Dedifferentiated amniotic fluid mesenchymal stem cell (primary cell): ENCODE measurements at regions not wholly inside any gene's neighbourhood (a gene's known extent, or its start where the extent isn't known, plus 50 kb on each side); places are given as distances from the start of the nearest gene placed in this dataset.
"Not testable (repeated sequence)": the region's sequence is repeated elsewhere in the genome, so short reads cannot be mapped to it uniquely, and the experiment has no call there.

Source experiments
- DNase-seq: peaks from one replicate; pipeline ENCODE4 v3.0.0-alpha.2; 2016; ENCODE audit errors: extremely low spot score

DNA sequence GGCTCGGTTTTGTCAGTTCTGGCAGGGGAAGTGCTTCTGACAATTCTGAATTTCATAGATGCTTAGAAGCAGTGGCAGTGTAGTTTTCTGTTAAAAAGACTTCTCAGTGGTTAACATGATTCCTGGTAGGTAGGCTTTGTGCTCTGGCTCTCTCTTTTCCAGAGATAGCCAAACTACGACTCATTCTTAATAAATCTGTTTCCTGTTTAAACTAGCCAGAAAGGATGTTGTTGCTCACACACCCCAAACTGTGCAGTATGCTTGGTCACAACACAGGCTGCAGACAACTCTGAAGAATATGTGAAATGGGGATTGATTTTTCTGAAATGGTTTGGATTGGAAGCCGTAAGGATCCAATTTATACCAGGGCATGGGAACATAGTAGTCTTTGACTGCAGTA is 711.5 kb downstream of the PCDH17 start:
- no peak for DNase-seq

DNA sequence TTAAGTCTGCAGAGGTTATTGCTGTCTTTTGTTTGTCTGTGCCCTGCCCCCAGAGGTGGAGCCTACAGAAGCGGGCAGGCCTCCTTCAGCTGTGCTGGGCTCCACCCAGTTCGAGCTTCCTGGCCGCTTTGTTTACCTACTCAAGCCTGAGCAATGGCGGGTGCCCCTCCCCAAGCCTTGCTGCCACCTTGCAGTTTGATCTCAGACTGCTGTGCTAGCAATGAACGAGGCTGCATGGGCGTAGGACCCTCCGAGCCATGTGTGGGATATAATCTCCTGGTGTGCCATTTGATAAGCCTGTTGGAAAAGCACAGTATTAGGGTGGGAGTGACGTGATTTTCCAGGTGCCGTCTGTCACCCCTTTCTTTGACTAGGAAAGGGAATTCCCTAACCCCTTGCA is 720.6 kb downstream of the PCDH17 start:
- DNase-seq, result not testable (repeated sequence)

DNA sequence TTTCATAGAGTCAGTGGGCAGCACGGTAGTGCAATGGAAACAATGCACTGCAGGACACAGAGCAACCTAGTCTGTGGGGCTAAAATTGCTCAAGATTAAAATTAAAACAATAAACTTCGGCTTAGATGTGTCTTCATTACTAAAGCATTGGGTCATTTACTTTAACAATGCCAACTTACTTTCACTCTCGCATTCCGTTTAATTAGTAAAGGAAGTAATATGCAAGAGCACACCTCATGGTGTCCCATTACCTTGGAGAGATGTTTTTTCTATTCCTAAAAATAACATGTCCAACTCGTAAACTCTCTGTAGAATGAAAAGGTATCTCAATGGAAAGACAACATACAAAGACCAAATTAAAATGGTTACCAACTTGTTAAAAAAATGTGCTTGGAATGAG is 738.4 kb downstream of the PCDH17 start:
- DNase-seq, result no peak

DNA sequence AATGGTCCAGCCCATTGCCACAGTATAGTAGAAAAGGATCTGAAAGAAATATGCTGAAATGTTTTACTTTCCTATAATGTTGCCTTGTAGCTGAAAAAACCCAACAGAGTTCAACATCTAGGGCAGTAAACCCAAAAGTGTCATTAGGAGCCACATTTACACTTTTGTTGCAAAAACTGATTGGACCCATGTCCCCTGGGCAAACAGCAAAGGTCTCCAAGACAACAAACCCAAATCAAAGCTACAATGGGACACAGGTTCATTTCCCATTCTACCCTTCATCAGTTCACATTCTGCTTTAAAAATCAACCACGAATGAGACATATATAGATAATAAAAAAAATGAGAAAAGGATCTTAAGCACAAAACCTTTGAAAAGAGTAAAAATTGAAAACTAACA is 744.8 kb downstream of the PCDH17 start:
- no peak for DNase-seq

DNA sequence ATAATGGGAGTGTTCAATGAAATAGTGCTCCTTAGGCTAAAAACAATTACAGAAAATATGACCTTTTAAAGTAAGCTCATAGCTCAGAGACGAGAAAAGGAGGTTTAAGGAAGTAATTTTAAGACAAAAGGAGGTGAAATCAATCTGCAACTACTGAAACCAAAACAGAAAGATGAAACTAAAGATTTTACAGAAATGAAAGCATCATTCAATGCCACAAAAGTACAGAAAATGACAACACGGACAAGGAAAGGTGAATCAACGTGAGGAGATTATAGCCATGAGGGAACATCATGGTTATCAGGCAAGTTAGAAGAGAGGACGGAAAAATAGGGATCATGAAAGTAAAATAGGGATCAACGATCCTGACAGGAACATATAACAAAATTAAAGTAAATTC is 745.2 kb downstream of the PCDH17 start:
- DNase-seq, result no peak

DNA sequence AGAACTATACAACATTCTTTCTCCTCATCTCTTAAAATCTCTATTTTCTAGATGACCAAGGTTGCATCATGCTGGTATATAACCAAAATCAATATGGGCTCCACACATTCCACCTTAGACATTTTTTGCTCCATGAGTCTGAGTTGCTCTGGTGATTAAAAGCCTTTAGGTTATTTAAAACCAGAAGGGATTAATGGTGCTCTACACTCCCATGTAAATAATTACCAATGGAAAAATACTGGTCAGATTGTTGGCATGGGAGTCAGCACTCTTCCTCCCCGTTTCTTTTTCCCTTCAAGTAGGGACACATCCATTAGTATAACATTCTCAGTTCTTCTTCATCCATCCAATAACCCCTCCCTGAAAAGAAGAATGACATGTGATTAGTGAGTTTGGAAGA is 747.7 kb downstream of the PCDH17 start:
- DNase-seq, result no peak

DNA sequence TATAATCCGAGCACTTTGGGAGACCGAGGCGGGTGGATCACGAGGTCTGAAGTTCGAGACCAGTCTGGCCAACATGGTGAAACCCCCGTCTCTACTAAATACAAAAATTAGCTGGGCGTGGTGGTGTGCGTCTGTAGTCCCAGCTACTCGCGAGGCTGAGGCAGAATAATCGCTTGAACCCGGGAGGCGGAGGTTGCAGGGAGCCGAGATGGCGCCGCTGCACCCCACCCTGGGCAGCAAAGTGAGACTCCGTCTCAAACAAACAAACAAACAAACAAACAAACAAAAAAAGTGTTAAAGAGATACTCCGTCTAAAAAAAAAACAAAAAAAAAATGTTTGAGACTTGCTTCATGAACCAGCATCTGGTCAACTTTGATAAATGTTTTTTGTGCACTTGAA is 753.8 kb downstream of the PCDH17 start:
- DNase-seq, result not testable (repeated sequence)

DNA sequence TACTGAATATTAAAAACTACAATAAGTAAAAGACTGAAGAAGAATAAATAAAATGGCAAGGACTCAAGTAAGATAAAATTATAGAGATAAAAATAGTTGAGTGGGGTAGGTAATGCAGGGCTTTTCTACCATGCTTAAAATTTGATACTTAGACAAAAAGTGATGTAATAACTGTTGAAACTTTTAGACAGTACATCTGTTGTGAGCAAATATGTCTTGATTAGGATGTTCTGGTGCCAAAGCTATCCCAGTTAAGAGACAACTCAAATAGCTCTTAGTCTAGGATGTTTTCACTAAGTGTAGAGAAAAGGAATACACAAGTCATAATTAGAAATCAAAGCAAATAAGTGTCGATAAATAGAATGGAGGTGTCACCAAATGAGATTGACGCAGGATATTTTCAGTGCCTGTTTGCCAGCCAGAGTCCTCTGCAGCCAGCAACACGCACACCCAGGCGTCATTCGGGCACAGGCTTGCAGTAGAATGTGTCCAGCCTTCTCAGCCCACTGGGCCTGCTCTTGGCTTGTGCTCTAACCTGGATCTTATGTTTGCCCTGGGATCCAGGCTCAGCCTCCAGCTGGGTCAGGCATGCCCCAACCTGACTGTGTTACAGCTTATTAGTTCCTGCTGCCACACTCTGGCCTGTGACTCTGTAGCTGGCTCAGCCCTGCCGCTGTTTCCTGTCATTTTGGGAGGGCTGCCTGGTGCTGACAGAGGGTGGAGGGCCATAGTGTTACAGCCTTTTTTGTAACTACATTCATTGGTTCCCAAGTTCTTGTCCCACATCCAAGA is 766.2 kb downstream of the PCDH17 start:
- no peak for DNase-seq

DNA sequence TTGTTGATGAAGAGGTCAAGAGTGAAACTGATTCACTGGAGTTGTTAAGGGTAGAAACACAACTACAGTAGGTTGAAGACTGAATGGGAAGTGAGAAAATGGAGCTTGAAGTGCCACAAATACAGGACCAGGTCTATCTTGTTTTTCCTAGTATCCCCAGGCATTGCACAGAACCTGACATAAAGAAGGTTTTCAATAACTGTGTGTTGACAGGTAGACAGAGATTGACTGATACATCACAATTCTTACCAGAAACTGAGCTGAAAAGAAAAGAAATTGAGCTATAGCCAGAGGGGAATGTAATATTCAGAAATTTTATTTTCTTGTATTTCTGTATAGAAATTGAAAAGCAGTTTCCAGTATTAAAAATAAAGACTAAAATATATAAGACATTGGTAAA is 767.7 kb downstream of the PCDH17 start:
- DNase-seq, result no peak

DNA sequence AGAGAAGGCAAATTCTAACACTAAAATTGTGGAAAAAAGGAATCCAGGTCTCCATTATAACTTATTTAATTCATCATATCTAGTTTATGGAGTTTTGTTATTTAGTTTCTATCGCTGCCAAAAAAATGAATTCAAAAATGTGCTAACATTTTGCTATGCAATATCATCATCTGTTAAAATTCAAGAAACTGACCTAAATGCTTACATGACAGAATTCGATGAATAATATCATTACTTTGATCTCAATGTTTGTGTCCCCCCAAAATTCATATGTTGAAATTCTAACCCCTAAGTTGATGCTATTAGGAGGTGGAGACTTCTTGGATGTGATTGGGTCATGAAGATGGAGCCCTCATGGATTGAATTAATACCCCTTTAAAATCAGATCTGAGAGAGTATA is 775.0 kb downstream of the PCDH17 start:
- DNase-seq, result no peak

DNA sequence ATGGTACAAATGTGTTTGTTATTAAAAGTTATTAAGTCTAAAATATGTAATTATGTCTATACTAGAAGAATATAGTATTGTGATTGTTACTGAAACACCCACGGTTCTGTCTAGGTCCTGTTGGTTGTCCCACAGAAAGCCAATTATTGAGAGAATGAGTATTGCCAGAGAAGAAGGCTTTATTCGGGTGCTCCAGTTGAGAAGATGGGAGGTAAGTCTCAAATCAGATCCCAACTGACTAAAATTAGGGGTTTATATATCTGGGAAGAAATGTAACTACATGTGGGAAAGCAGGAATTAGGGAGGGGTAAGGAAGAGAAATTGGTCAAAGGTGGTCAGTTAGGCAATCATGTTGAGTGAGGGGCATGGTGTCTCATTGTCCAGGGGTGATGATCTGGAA is 798.4 kb downstream of the PCDH17 start:
- DNase-seq, result no peak

DNA sequence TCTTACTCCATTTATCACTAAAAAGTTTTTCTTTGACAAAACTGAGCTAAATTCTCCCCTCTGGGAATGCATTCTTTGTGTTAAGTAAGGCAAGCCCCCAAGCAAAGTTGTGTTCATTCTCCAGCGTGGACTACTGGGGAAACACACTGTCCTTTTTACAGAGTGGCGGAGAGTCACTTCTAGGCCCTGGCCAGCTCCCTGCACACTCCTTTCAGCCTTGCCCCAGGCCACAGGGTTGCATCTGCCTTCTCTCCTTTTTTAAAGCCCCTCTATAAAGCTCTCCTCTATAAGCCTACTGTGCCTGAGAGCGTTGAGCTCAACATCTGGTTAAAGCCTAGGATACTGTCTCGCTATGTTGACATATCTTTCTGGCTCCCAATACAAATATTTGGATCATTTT is 803.4 kb downstream of the PCDH17 start:
- DNase-seq, result no peak

DNA sequence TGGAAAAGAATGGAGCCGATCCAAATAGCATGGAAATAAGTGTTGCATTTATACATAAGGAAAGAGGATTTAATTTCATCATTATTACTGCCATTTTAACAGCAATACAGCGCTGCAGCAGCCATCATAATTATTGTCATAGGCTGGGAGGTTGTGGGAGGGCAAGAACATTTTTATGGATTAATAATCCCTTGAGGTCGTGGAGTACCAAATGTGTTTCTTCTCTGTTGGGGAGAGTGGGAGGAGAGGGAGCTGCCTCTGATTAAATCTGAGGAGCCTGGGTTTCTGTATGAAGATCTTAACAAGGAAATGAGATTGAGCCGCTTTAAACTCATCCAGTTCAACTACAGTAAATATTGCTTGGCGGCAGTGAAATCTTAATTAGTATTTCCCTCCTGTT is 805.9 kb downstream of the PCDH17 start:
- DNase-seq, result no peak

DNA sequence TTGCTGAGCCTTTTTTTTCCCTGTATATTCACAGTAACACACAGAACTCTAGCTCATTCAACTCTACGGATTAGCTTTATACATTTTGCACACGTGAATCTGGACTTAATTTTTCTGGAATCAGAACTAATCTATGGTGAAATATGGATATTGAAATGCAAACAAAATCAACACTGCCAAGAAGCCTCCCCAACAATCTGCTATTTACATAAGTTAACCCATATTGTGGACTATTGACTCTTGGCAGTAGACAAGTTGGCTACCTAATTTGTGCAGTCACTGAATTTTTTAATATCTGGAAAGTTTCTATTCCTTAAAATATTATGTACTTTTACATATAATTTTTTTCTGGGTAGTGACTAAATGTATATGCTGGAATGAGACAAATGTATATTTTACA is 815.4 kb downstream of the PCDH17 start:
- DNase-seq, result no peak

DNA sequence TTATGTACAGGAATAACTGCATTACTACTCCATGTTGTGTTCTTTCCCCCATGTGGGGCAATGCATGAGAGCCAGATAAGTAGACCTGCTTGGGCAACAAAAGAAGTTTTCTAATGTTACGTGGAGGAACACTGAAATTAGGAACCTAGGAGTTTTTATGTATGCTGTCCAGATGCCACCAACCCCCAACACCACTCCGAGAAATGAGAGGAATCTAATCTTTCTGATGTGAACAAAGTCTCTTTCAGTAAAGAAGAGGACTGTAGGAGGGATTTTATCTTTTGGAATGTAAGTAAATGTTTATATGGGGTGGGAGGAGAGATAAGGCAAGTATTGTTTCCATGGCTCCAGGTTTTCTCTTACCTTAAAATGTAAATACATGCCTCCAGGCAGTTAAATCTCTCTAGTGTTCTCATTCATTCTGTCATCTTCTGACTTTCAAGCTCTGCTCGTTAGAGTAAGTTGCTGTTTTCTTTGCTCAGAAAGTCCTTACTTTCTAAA is 820.6 kb downstream of the PCDH17 start:
- DNase-seq, result no peak

DNA sequence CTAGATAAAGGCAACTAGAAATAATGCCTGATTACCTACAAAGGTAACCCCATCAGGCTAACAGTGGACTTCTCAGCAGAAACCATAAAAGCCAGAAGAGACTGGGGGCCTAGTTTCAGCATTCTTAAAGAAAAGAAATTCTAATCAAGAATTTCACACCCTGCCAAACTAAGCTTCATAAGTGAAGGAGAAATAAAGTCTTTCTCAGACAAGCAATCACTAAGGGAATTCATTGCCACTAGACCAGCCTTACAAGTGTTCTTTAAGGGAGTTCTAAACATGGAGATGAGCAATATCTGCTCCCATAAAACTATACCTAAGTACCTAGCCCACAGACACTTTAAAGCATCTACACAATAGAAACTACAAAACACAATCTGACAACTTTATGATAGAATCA is 823.5 kb downstream of the PCDH17 start:
- DNase-seq, result no peak

DNA sequence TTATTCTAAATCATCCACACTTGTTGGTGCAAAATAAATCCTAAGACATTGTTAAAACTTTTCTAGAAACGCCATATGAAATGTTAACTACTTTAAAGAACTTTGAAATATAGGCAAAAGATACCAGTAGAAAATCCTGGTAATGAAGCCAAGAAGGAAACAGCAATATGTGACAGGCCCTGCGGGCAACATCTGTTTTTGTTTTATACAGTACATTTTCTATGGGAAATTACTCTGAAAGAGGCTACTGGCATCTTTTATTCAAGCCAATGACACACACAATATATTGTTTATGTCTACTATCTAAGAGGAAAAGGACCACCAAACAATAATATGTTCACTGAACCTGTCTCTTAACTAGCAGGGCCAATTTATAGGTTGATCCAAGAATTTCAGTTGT is 829.7 kb downstream of the PCDH17 start:
- DNase-seq, result no peak

DNA sequence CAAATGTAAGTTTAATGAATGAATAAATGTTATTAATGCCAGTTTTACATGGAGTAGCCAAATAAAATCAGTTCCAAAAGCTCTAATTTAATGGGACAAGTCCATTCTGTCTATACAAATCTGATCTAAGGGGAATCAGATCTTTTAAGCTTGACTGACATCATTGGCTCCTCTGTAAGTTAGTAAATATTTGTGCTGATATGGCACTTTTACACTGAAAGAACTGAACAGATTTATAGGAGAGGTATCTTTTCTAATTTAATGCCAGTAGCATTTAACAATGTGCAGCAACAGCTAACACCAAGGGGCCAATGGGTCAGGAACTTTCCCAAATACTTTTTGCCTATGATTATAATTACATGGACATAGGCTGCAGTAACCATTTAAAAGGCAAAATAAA is 832.3 kb downstream of the PCDH17 start:
- DNase-seq, result no peak

DNA sequence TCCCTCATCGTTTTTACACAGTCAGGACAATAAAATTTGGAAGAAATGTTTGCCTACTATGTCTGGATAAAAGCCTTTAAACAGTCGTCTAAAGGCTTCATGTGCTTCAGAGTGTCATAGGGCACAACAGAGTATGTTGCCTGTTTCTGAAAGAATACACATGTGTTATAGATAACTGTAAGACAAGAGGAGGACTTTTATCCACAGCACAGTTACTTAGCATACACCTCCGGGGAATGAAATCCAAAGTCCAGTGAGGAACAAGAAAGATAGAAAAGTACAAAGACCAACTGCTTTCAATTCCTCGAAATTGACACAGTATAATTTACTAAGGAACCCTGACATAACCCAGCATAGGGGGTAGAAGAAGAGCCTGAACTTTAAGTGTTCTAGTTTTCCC is 835.6 kb downstream of the PCDH17 start:
- no peak for DNase-seq

DNA sequence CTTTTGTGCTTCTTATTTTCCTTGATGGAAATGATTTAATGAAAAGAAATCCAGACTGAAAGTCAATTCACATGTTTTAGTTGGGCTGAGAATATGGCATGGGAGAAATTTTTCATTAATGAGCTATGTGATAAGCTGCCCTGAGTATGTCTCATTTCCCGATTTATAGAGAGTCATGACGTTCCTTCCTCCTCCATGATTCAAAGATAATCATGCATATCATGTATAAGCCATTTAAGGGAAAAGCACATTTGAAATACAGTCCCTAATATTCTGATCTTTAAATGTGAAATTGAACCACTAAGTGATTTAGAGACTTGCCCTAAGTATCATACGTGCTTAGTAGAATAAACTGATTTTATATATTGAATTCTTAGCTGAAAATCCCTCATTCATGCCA is 840.9 kb downstream of the PCDH17 start:
- DNase-seq, result no peak

DNA sequence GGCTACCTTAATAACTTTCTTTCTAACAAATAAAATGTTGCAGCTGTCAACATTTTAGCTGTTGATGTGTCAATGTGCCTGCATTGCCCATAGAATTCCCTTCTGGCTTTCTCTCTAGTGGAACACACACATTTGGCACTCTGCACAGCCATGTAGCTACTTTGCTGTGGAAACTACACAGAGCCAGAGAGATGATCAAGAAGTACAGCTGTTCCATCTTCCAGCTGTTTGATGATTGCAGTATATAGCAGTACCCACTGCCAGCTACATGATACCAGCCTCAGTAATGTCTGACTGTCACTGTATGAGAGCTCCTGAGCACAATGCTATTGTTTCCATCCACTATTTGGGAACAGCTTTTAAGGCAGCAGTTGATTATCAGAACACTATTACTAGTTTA is 843.0 kb downstream of the PCDH17 start:
- no peak for DNase-seq

DNA sequence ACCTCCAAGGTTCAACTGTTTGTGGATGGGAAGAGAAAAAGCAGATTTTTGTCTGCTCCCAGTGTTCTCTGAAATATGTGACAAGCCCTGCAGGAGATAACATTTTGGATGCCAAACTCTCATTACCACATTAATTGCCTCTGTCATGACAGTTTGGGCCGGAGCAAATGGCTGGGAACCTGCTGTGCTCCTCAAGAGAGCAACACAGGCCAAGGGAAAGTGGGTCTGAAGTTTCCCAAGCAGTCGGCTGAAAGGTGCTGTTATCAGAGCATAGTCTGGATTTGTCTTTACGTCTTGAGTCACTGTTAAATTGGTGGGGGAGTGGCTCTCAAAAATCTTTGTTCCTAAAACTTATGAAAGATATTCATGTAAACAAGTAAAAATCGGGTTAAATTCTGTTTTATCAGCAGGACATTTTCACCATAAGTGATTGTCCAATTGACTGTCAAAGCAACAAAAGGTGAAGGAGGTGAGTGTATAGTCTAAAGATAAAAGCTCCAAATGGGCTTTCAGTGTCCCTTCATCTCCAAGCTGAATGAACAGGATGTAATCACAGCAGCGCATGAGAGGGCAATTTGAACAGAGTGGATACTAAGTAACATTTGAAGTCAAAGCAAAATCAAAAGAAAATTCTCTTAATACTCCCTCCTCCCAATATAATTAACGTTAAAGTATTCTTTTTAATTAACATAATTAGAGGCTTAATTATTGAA is 844.8 kb downstream of the PCDH17 start:
- no peak for DNase-seq

DNA sequence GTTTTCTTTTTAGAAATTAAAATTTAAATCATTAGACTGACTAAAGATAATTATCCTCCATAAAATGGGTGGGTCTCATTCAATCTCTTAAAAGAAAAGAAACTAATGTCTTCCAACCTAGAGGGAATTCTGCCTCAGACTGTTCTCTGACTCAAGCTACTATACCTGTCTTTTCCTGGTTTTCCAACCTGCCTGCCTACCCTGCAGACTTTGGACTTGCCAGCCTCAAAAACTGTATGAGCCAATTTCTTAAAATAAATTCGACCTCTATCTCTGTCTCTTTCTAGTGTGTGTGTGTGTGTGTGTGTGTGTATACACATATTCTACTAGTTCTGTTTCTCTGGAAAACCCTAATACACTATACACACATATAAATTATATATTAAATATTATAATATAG is 847.3 kb downstream of the PCDH17 start:
- DNase-seq, result no peak
